DND-41 (cell line): ENCODE measurements at regions not wholly inside any gene's neighbourhood (a gene's known extent, or its start where the extent isn't known, plus 50 kb on each side); places are given as distances from the start of the nearest gene placed in this dataset.
A peak's percentile ranks its signal among the peaks of the same experiment; 100 is the strongest.

Experiments used
- ATAC-seq: fragments of 200-7000 bp; cut with Tn5 transposase; 3 replicates; pipeline ENCODE4 v1.9.1; 2021; ENCODE audit warnings: low read depth; ENCODE audit not compliant: insufficient read depth
- DNase-seq: peaks from one replicate; pipeline ENCODE4 v3.0.0-alpha.2; 2020
- H2AFZ ChIP-seq: 2 replicates; pipeline ENCODE4 v1.6.0; 2012; ENCODE audit warnings: low read depth, low read length
- H3K27ac ChIP-seq: 2 replicates; pipeline ENCODE4 v1.5.1; 2012; ENCODE audit warnings: low read length, inconsistent platforms
- H3K27me3 ChIP-seq: fragments of 200-600 bp; sonication (generic); 2 replicates; pipeline ENCODE4 v1.6.0; 2012; ENCODE audit warnings: low read length, mild to moderate bottlenecking, inconsistent platforms; ENCODE audit not compliant: insufficient read depth, poor library complexity
- H3K36me3 ChIP-seq: 2 replicates; pipeline ENCODE4 v1.5.1; 2012; ENCODE audit warnings: low read length, inconsistent platforms; ENCODE audit not compliant: insufficient read depth
- H3K4me1 ChIP-seq: 2 replicates; pipeline ENCODE4 v1.5.1; 2012; ENCODE audit warnings: mild to moderate bottlenecking, low read length; ENCODE audit not compliant: insufficient read depth
- H3K4me2 ChIP-seq: 2 replicates; pipeline ENCODE4 v1.6.0; 2012; ENCODE audit warnings: mild to moderate bottlenecking, moderate library complexity, low read length, inconsistent platforms; ENCODE audit not compliant: insufficient read depth
- H3K4me3 ChIP-seq, 2 experiments: fragments of 200-600 bp in 1 of 2; shearing (Covaris generic) in 1 of 2; 2 replicates each; pipeline ENCODE4 v1.5.1; 2012 to 2016; ENCODE audit warnings: inconsistent platforms in 2 of 2, low read length in 2 of 2, mild to moderate bottlenecking in 2 of 2, low read depth in 1 of 2, moderate library complexity in 1 of 2
- H3K79me2 ChIP-seq: 2 replicates; pipeline ENCODE4 v1.6.0; 2012; ENCODE audit warnings: low read length, inconsistent platforms; ENCODE audit not compliant: insufficient read depth
- H3K9ac ChIP-seq: 2 replicates; pipeline ENCODE4 v1.6.0; 2012; ENCODE audit warnings: low read depth, mild to moderate bottlenecking, inconsistent platforms, low read length, moderate library complexity
- H3K9me3 ChIP-seq: 2 replicates; pipeline ENCODE4 v1.5.1; 2012; ENCODE audit warnings: low read length, moderate library complexity, mild to moderate bottlenecking, inconsistent platforms; ENCODE audit not compliant: insufficient read depth, severe bottlenecking
- H4K20me1 ChIP-seq: 2 replicates; pipeline ENCODE4 v1.6.0; 2012; ENCODE audit warnings: low read length; ENCODE audit not compliant: insufficient read depth
- CTCF ChIP-seq: IDR thresholded peaks from 2 replicates; pipeline ENCODE4 v1.5.1; 2012; ENCODE audit warnings: borderline replicate concordance, low read length, moderate library complexity, mild to moderate bottlenecking; ENCODE audit not compliant: poor library complexity, severe bottlenecking; ENCODE audit errors: extremely low read depth
- EZH2 ChIP-seq: IDR thresholded peaks from 3 replicates; pipeline ENCODE4 v1.6.1; 2012; ENCODE audit warnings: borderline replicate concordance, low read depth, mild to moderate bottlenecking, moderate library complexity, low read length, inconsistent platforms; ENCODE audit not compliant: severe bottlenecking

- Histone ChIP-seq H3K4me3 (no peak overlapping the region), H3K4me2 (no peak overlapping the region), H3K27ac (no peak overlapping the region), H3K27me3 (peaks cover 2% of the 10 kb centered on the region), H3K9me3 (no peaks in the 10 kb centered on the region), H4K20me1 (no peaks in the 10 kb centered on the region), H2AFZ (no peak overlapping the region), H3K36me3 (no peaks in the 10 kb centered on the region), H3K9ac (no peak overlapping the region), H3K4me1 (no peaks in the 10 kb centered on the region), H3K79me2 (no peaks in the 10 kb centered on the region)
- no peak for ATAC-seq
- no peak for DNase-seq
- no peak for TF ChIP-seq CTCF
- no peak for TF ChIP-seq EZH2
Measured at GRCh38 chr5:1731091-1731639, 68.5 kb downstream of the MRPL36 start.

- Histone ChIP-seq H3K9ac (no peak overlapping the region), H4K20me1 (no peaks in the 10 kb centered on the region), H3K36me3 (no peaks in the 10 kb centered on the region), H3K4me3 (no peak overlapping the region), H3K4me1 (no peaks in the 10 kb centered on the region), H3K79me2 (no peaks in the 10 kb centered on the region), H3K27ac (no peak overlapping the region), H3K4me2 (no peak overlapping the region), H3K9me3 (no peaks in the 10 kb centered on the region), H3K27me3 (no peaks in the 10 kb centered on the region), H2AFZ (no peak overlapping the region)
- no peak for DNase-seq
- TF ChIP-seq EZH2 (no peak), CTCF (no peak)
- ATAC-seq, result no peak
Measured at GRCh38 chr5:1730487-1730847, 69.2 kb downstream of the MRPL36 start.

GRCh38 chr5:1729641-1730486 is 69.8 kb downstream of the MRPL36 start:
- no peaks in the 10 kb centered on the region for H3K9me3 ChIP-seq
- no peaks in the 10 kb centered on the region for H4K20me1 ChIP-seq
- no peaks in the 10 kb centered on the region for H3K36me3 ChIP-seq
- no peaks in the 10 kb centered on the region for H3K4me1 ChIP-seq
- H3K27me3 ChIP-seq, result no peaks in the 10 kb centered on the region
- TF ChIP-seq CTCF (no peak), EZH2 (no peak)
- H3K4me3 ChIP-seq, result no peak overlapping the region
- H3K9ac ChIP-seq, result no peak overlapping the region
- DNase-seq (peak; percentile 1), ATAC-seq (no peak)
- H3K27ac ChIP-seq, result no peak overlapping the region
- H3K79me2 ChIP-seq, result no peaks in the 10 kb centered on the region
- no peak overlapping the region for H3K4me2 ChIP-seq
- no peak overlapping the region for H2AFZ ChIP-seq
